ENCODE measurements at regions not wholly inside any gene's neighbourhood (a gene's known extent, or its start where the extent isn't known, plus 50 kb on each side); places are given as distances from the start of the nearest gene placed in this dataset.

DNA sequence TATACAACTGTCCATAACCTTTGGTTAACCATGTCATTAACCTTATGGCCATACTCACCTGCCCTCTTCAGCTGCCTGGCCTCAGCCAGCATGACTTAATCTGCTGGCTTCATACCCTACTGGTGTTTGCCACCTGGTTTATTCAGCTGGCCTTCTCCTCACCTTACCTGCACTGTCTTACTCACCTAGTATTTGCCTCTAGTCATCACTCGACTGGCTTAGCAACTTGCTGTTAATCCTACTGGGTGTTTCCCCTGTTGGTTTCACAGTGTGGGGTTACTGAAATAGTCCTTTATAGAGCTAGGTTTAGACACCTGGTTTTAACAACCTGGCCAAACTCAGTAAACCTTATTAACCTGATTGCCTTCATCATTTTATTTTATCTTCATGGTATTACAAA is 96.4 kb downstream of the IL12A start:
- H3K36me3 ChIP-seq (ENCODE audit: control insufficient read depth in 2 of 4, insufficient read depth in 4 of 4, low read length in 3 of 4): no peaks in the 10 kb centered on the region
- H3K9me3 ChIP-seq (ENCODE audit: insufficient read depth in 2 of 2, low read depth in 1 of 2, low read length in 1 of 2): peaks cover 0 to 8% of the 10 kb centered on the region in 2 experiments; a peak in 1 of 4 replicates
- no peak overlapping the region for H2AK5ac ChIP-seq (ENCODE audit: low read depth, low read length)
- H2BK12ac ChIP-seq (ENCODE audit: low read depth, low read length): no peak overlapping the region
- H2BK20ac ChIP-seq (ENCODE audit: low read length): no peak overlapping the region
- ChIA-PET CTCF (ENCODE audit: partially characterized antibody) (interaction anchor here (0.9 to 1.4 kb wide), 2 partner anchors 9 to 17 kb away, joined by 3 read pairs; no protein-coding TSS in a partner anchor), POLR2A (ENCODE audit: partially characterized antibody) (interaction anchor here (0.6 kb wide), 1 partner anchor 34 kb away, joined by 3 read pairs; no protein-coding TSS in a partner anchor)
- FAIRE-seq: no peak
- TF ChIP-seq TAF1 (IDR thresholded peaks at IDR 0.05; ENCODE audit: low read depth, low read length): no peak
- no peak for TF ChIP-seq BRCA1 (IDR thresholded peaks at IDR 0.05; ENCODE audit: low read depth, low read length)
- no peak for TF ChIP-seq HDAC2 (IDR thresholded peaks at IDR 0.05; ENCODE audit: borderline replicate concordance in 1 of 2, low read depth in 2 of 2, low read length in 2 of 2)
- TF ChIP-seq, protein P1, sequence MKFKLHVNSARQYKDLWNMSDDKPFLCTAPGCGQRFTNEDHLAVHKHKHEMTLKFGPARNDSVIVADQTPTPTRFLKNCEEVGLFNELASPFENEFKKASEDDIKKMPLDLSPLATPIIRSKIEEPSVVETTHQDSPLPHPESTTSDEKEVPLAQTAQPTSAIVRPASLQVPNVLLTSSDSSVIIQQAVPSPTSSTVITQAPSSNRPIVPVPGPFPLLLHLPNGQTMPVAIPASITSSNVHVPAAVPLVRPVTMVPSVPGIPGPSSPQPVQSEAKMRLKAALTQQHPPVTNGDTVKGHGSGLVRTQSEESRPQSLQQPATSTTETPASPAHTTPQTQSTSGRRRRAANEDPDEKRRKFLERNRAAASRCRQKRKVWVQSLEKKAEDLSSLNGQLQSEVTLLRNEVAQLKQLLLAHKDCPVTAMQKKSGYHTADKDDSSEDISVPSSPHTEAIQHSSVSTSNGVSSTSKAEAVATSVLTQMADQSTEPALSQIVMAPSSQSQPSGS (IDR thresholded peaks at IDR 0.05; ENCODE audit: low read length): no peak
- TF ChIP-seq SIRT6 (IDR thresholded peaks at IDR 0.05; ENCODE audit: low read length): no peak
- no peak for TF ChIP-seq CHD2 (IDR thresholded peaks at IDR 0.05; ENCODE audit: low read length)
- no peak for TF ChIP-seq NRF1 (IDR thresholded peaks at IDR 0.05; ENCODE audit: low read depth, low read length)
- H3K23me2 ChIP-seq (ENCODE audit: low read depth, low read length): no peaks in the 10 kb centered on the region
- H4K91ac ChIP-seq (replicated peaks; ENCODE audit: insufficient read length, low read length): no peak overlapping the region
- H4K8ac ChIP-seq (ENCODE audit: extremely low read depth, insufficient read depth, low read length): no peak overlapping the region
- H3K4me1 ChIP-seq (replicated peaks in 1 of 4; ENCODE audit: control insufficient read depth in 3 of 4, insufficient read depth in 4 of 4, low read length in 3 of 4): no peaks in the 10 kb centered on the region
- no peak overlapping the region for H2BK5ac ChIP-seq (ENCODE audit: low read depth, low read length)
- H3K79me1 ChIP-seq (ENCODE audit: low read depth, low read length): no peaks in the 10 kb centered on the region
- no peaks in the 10 kb centered on the region for H3K79me2 ChIP-seq (ENCODE audit: control insufficient read depth in 1 of 2, insufficient read depth in 2 of 2, low read length in 2 of 2)
- H2BK15ac ChIP-seq (ENCODE audit: low read length): no peak overlapping the region
- H3K18ac ChIP-seq (ENCODE audit: extremely low read depth, low read length): no peak overlapping the region
- H3K4me2 ChIP-seq (ENCODE audit: insufficient read depth in 1 of 2, low read depth in 2 of 2, low read length in 2 of 2): no peak overlapping the region
- no peak overlapping the region for H3K9ac ChIP-seq (replicated peaks in 1 of 4; ENCODE audit: extremely low read depth in 1 of 4, low read depth in 3 of 4, low read length in 3 of 4)
- H3K56ac ChIP-seq (replicated peaks; ENCODE audit: insufficient read length, low read depth, low read length): no peak overlapping the region
- no peaks in the 10 kb centered on the region for H3K27me3 ChIP-seq (replicated peaks in 1 of 4; ENCODE audit: control insufficient read depth in 3 of 4, extremely low read depth in 1 of 4, insufficient read depth in 3 of 4, low read length in 3 of 4)
- no peak overlapping the region for H4K5ac ChIP-seq (ENCODE audit: insufficient read length, low read depth, low read length)
- H4K20me1 ChIP-seq (replicated peaks in 1 of 2; ENCODE audit: control insufficient read depth in 1 of 2, insufficient read depth in 2 of 2, low read length in 2 of 2): no peaks in the 10 kb centered on the region
- H3K23ac ChIP-seq (ENCODE audit: insufficient read length): no peak overlapping the region
- no peak overlapping the region for H2AFZ ChIP-seq (ENCODE audit: low read length)
- DNase-seq (ENCODE audit: low read depth in 1 of 2, low spot score in 2 of 2): no peak
- no peak overlapping the region for H3K4ac ChIP-seq (replicated peaks; ENCODE audit: insufficient read length, low read depth, low read length)
- no peak overlapping the region for H2BK120ac ChIP-seq (replicated peaks; ENCODE audit: low read depth, low read length)
- no peak overlapping the region for H3K4me3 ChIP-seq (ENCODE audit: extremely low read depth in 1 of 4, insufficient read depth in 2 of 4, low read depth in 3 of 4, low read length in 4 of 4)
- H3K27ac ChIP-seq (ENCODE audit: low read depth, low read length): no peak overlapping the region
- H3K14ac ChIP-seq (ENCODE audit: insufficient read length): no peak overlapping the region
- 92% methylated on average over 1 of the region's 1 CpG; no CpG with 5 or more reads in 1 of the 2 experiments for WGBS, 2 experiments (ENCODE audit: extremely low coverage in 1 of 2, insufficient coverage in 1 of 2, insufficient read length in 1 of 2, insufficient replicate concordance in 2 of 2, low coverage in 1 of 2, low lambda C conversion rate in 2 of 2, missing lambda C conversion rate in 1 of 2)

Measured in H1 (cell line).